NCI-H187 treated with DMSO at 0.1 percent for 48 hours (cell line): ENCODE measurements at regions not wholly inside any gene's neighbourhood (a gene's known extent, or its start where the extent isn't known, plus 50 kb on each side); places are given as distances from the start of the nearest gene placed in this dataset.
"Not testable (repeated sequence)": the region's sequence is repeated elsewhere in the genome, so short reads cannot be mapped to it uniquely, and the experiment has no call there.

ENCODE experiments used
- DNase-seq: peaks from one replicate; lab custom pipeline; 2025; lab: John Stamatoyannopoulos, UW

DNA sequence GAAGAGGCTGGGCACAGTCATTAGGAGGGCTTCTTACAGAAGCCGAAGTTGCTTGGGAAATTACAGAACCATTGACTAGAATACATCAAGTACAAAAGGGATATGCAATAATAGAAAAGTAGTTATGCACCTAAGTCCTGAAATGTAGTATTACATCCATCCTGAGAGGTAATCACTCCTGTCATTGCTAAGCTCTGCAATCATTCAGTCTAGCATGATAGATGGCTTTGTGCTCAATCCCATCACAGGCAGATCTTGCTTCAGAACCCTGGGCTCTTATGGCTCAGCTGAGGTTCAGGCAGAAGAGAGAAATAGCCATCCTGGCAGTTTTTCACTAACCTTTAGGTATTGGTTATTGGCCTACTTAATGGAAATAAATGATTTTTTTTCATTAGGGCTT lies 231.7 kb upstream of the AFF2 start:
- DNase-seq, result no peak

DNA sequence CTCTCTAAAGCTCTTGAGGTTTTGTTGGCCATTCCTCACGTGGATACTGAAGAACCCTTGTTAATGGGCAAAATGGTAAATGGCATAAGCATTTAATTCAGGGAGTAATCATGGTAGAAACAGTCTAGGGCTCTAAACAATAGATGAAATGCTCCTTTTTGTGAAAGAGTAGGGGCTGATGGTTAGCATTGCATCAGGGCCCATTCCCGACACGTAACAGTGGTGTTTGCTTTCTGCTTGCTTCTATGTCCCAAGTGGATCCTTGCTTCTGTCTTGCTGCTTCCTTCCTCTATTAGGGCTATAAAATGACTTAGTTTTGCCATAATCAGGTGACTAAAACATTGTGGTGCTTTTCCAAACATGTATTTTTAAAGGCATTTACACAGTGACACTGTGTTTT lies 230.9 kb upstream of the AFF2 start:
- DNase-seq, result no peak

DNA sequence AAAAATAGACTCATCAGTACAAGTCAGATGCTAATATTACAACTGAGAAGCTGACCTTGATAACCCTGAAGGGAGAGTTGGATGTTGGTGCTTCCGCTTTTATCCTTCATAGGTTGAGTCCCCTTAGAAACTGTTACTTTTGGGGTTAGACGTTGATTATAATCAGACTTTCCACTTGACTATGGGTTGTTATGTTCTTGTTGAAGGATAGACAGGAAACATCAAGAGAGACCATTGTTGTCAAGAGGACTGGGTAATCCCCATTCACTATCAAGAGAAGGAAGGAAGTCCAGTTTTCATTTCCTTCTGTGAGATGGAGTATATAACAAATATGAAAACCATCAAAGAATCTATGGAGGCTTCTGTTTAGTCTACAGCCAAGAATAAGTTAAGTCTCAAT lies 229.9 kb upstream of the AFF2 start:
- DNase-seq, result no peak

DNA sequence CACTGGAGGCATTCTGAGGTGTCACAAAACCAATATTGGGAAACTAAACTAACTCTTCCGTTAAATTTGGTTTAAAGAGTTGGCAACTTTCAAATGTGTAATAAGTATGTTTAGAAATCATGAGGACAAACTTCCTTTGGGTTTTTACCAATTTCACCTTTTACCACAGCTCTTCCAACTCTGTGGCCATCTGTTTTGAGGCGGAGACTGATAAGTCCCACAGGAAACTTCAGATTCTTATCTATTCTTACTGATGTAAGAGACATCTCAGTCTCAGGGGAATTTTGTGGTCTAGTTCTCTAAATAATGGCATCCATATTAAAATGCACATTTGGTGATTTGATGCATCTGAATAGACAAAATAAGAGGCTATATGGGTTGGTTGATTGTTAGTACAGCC lies 229.2 kb upstream of the AFF2 start:
- DNase-seq, result no peak

DNA sequence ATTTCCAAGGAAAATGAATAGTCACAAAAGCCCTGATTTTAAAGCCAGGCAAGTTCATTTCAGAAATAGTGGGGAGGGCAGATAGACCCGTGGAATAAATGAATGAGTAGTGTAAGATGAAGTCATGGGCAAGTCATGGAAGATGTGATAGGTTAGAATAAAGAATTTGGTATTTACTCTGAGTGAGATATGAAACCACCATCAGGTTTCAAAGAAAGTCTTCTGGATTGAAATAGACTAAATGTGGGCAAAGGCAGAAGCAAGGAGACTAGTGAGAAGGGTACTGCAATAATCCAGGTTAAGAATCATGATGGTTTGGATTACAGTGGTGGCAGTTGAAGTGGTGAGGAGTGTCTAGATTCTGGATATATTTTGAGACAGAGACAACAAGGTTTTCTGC lies 218.5 kb upstream of the AFF2 start:
- no peak for DNase-seq

DNA sequence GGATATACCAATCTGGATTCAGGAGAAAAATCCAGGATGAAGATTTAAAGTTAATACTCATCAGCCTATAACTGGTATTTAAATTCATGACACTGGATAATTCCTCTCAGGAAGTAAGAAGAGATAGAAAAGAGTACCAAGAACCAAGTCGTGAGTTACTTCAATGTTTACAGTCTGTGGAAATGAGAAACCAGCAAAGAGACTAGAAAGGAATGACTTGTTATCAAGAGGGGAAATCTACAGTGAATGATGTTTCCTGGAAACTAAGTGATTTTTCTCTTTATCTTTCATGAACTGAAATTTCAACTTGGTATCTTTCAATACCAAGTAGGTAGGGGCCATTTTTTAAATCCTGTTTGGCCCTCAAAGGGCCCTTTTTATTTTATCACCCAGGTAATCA lies 217.9 kb upstream of the AFF2 start:
- no peak for DNase-seq

DNA sequence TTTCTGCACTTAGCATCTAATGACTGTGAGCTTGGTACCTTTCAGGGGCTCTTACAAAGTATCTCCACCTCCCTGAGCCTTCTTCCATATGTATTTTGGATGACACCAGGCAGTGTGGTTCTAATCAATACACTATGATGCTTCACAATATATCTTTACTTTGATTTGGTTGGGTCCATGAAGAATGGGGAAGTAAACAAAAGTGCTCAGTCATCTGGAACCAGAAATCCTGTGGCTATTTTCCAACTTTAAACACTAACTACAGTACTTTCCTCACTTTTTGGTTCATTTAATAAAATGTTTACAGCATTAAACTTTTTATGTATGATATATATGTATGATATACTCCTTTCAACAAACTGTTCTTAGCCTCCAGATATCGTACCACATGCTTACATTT lies 216.4 kb upstream of the AFF2 start:
- no peak for DNase-seq

DNA sequence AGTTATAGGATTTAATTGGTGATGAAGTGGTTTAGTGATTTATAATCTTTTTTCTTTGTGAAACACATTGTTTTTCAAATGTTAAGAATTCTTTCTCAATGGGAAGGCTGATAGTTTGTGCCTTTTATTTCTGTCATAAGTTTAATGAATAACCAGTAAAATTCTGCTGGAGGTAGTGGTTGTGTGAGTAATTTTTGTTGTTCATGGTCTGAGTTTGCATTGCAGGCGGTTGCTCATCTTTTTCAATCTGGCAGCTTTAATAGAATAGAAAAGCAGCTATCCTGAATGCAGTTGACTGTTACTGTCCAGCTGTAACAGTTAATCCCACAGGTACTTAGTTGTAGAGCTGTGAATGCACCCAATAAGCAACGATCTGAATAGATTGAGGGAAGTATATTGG lies 215.6 kb upstream of the AFF2 start:
- DNase-seq, result no peak

DNA sequence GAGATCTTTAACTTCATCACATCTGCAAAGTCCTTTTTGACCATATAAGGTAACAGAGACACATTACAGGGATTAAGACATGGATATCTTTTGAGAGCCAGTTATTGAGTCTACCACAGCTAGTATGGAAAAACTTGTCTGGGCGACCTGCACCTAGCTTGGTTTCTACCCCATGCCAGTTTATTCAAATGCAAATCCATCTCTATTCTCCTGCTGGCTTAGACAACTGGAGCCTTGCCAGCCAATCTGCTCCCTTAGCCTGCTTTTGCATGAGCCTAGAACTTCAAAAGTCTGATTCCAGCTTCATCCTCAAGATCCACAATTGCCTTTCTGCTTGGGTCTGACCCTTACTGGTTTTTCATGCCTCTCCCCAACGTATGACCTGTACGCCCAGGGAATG lies 212.0 kb upstream of the AFF2 start:
- DNase-seq, result no peak

DNA sequence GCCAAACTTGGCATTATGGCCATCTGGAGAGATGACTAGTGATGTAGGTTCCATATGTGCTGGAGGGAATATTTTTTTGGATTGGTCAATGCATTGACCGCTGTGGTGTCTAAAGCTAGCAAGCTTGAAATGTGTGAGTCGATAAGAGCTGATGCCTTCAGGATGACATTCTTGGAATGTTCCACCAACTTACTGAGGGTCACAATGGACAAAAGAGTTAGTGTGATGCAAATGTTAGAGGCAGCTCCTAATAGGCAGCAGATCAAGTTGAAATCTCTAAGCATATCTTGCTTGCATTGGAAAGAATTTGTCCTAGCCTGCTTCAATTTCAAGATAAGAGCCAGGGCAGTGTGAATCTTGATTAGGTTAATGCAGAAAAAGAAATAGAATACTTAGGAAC lies 210.4 kb upstream of the AFF2 start:
- no peak for DNase-seq

DNA sequence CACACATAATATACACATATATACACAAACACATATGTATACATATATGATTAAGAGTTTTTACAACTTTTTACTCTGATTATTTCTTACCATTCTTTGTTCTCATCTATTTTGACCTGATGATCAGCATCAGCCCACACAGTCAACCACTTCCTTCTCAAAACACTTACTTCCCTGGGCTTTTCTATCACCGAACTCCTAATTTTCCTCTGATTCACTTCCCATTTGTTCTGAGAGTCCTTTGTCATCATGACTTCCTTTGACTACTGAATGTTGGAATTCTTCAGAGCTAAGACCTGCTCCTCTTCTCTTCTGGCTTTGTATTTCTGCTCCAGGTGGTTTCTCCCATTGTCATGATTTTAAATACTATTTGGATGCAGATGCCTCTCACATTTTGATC lies 209.5 kb upstream of the AFF2 start:
- DNase-seq, result no peak

DNA sequence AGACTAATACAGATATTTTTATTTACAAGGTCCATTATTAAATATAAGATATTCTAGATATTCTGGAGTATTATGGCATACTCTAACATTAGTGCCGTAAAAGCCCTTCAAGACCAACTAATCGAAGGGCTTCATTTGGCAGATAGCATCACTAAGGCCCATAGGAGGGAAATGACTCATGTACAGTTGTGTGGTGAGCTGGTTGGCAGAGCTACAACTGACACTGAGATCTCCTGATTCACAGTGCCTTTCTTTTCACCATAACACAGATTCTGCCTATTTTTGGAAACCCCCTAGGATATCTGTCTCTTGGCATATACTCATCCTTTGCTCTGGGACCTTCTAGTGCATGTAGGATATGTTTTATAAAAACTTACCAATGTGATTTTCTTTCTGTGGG lies 201.7 kb upstream of the AFF2 start:
- no peak for DNase-seq

DNA sequence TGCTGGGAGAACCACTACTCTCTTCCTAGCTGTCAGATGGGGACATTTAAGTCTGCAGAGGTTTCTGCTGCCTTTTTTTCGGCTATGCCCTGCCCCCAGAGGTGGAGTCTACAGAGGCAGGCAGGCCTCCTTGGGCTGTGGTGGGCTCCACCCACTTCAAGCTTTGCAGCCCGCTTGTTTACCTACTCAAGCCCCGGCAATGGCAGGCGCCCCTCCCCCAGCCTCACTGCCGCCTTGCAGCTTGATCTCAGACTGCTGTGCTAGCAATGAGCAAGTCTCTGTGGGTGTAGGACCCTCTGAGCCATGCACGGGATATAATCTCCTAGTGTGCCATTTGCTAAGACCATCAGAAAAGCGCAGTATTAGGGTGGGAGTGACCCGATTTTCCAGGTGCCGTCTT lies 195.2 kb upstream of the AFF2 start:
- not testable (repeated sequence) for DNase-seq

DNA sequence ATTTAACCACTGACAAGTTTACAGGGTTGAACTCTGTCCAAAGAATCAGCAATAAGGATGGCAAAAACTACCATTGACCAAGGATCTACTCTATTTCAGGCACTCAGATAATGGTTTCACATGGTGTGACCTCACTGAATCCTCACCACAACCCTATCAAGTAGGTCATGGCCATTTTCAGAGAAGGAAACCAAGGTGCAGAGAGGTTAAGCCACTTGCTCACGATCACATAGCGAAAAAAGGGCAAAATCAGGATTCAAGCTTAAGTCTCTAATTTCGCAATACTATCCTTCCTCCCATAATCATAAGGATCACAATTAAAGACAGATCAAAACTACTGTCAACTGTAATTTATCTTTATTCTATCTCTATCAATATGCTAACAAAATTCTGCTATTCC lies 191.0 kb upstream of the AFF2 start:
- DNase-seq, result no peak

DNA sequence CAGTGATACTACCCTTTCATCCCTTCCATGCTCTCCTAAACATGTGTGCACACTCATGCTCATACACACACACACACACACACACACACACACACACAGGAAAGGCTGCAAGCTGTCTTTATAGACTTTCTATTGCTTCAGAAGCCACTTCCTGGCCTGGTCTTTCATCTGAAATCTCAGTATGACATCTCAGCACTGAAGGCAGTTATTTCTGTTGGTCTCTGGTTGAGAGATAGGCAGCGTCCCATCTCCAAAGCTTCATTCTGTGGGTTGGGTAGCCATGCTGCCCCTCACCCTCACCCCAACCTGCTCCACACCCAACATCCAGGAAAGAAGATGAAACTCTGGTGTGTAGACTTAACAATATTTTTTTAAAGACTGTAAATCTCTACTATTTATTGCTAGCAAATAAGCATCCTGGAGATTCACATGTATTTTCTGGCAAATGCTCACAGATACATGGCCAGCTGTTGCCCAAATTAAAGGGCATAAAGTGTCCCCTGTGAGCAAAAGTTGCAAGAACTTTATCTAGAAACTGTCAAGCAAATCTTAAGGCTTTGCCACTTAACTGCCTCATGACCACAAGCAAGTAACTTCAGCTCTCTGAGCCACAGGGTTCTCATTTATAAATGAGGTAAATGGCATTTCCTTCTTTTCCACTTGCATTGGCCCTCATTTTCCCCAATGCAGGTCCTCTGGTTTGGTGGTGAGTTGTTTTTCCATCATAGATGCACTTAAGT lies 189.8 kb upstream of the AFF2 start:
- DNase-seq, result no peak

DNA sequence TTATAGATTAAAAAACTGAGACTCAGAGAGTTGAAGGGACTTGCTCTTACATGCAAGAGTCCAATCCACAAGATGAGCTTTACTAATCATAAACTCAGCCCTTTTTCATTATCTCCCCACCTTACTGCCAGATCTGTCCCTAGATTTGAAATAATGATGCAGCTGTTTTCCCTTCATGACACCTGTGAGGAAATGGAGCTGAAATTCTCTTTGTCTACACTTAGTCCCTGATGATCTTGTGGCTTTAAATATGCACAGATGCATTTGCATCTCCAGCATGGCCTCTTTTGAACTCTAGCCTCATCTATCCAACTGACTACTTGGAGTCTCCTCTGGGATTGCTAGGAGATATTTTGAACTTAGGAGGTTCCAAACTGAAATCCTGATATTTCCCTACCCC lies 188.9 kb upstream of the AFF2 start:
- no peak for DNase-seq

DNA sequence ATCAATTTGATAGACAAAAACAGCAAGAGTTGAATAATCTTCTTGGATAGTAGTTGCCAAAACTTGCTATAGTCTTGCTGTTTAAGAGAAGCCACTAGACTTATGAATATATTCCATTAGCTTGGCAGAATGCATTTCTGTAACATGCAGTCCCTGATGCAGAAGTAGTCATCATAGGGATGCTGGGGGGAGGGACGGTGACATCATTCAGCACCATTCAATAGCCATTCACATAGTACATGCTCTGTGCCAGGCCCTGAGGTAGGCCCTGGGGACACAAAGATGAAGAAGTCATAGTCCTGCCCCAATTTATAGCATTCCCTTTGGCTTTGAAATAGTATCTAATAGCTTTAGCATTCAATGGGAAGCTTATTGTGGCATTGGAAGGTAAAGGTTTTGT lies 185.5 kb upstream of the AFF2 start:
- DNase-seq, result no peak

DNA sequence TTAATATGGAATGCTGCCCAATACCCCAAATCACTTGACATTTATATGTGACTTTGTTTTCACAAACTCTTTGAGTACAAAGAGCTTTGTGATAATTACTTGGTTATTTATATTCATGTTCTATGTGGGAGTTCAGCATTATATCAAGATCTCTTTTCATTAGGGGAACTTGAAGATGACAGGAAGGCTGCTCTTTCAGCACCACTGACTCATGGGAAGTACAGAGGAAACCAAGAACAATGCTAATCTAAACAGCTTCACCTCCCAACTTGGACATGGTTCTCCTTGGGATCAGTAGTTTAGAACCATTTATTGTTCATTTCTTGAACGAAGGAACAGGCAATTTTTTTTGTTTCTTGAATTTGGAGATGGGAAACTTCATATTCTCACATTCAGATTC lies 184.0 kb upstream of the AFF2 start:
- no peak for DNase-seq

DNA sequence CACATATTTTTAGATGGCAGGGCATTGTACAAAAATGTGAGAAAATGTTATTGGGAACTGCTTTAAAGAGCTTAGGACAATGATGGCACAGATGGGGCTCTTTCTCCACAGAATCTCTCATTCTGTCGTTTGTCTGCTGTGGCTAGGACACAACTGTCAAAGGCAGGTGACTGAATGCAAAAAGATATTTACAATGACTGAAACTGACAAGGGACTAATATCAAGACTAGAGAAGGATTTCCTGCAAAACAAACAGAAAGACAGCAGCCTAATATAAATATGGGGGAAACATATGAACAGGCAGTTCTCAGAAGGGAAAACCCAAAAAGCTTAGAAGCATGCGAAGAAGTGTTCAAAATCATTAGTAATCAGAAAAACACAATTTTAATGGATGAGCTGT lies 177.5 kb upstream of the AFF2 start:
- no peak for DNase-seq

DNA sequence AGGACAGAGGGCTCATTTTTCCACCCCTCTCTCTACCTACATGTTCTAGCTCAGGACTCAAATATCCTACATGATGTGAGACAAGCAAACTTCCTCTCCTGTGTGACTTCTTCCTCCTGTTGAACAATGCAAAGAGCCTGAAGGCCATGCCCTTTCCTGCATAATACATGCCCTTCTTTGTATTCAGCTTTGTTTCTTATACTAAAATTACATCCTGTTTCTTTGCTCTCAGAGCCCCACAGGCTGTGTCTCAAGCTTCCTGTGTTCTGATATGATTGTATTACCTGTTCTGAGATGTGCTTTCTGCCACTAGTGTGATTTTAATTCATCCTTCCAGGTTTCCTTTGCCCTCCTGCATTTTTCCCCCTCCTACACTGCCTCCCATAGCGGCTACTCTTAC lies 166.4 kb upstream of the AFF2 start:
- no peak for DNase-seq

DNA sequence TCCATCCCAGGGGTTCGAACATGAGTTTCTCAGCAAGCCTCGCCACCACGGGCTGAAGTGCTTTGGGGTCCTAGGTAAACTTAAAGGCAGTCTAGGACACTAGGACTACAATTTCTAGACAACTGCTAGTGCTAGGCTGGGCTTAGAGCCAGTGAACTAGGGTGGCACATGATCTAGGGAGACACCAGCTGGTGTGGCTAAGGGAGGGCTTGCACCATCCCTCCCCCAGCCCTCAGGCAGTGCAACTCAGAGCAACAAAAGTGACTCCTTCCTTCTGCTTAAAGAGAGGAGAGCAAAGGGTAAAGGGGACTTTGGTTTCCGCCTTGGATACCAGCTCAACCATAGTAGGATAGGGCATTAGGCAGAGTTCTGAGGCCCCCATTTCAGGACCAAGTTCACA lies 162.5 kb upstream of the AFF2 start:
- DNase-seq, result no peak

DNA sequence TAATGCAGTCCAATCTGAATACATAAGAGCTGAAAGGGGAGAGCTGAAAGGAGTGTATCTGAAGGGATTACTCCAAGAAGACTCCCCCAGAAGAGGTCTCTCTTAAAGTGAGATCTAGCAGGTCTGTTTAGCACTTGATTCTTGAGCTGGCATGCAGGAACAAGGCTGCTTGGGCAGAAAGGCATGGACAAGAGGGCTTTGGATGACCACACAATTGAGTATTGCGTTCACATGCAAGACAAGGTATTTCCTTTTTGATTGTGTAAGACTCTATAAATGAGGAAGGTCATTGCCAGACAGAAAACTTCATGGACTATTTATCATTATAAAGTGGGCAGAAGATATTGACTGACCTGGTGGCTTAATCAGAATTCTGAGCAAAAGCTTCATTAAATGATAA lies 145.5 kb upstream of the AFF2 start:
- no peak for DNase-seq

DNA sequence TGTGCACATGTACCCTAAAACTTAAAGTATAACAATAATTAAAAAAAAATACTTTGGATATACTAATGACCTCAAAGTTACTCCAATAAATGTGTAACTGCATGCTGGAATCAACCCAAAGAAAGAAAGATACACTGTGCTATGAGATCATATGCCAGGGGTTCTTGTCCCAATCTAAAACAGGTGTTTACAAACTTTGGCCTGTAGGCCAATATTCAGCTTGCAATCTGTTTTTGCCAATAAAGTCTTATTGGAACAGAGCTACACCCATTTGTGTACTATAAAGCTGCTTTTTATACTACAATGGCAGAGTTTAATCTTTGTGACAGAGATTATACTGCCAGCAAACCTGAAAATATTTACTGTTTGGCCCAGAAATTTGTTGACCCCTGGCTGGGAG lies 138.8 kb upstream of the AFF2 start:
- no peak for DNase-seq

DNA sequence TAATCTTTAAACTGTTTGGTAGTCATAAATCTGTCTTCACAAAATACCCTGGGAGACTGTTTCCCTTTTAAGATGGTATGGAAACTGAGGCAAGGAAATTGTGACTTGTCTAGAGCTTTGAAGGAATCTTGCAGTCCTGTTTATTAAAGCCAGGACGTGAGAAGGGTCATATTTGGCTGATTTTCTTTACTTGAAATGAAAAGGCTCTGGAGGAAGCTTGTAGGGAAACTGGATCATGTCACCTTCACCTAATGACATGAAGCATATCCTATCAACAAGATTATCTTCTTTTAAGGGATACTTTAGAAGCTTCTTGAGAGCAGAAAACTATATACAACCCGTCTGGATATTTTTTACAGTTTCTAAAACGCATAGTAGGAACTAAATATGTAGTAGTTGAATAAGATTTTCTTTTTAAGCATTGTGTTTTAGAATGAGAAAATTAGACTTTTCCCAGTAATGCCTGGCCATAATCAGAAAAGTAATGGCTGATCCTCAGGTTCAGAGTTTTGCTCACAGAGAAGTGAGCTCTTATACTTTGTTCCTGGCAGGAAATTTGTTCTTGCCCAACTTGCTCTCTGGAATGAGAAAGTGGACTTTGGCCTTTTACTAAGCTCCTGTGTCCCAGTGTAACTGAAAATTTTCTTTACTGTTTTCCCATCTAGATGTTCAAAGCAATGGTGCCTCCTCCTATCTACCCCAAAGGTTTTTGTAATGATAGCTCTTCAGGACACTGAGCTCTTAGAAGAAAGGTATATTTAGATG lies 136.8 kb upstream of the AFF2 start:
- no peak for DNase-seq
